NCI-H2107 treated with DMSO at 0.1 percent for 48 hours (cell line): ENCODE measurements at regions not wholly inside any gene's neighbourhood (a gene's known extent, or its start where the extent isn't known, plus 50 kb on each side); places are given as distances from the start of the nearest gene placed in this dataset.

ENCODE experiments used
- DNase-seq: peaks from one replicate; lab custom pipeline; 2025; ENCODE audit not compliant: unreplicated experiment; lab: John Stamatoyannopoulos, UW

GRCh38 chr11:88231894-88232482 is 56.7 kb upstream of the RAB38 start:
- DNase-seq = peak; percentile 29

- DNase-seq = no peak
Measured at GRCh38 chr11:88229303-88229702, 54.1 kb upstream of the RAB38 start.
